NCI-H748 (cell line): ENCODE measurements at regions not wholly inside any gene's neighbourhood (a gene's known extent, or its start where the extent isn't known, plus 50 kb on each side); places are given as distances from the start of the nearest gene placed in this dataset.
"Not testable (repeated sequence)": the region's sequence is repeated elsewhere in the genome, so short reads cannot be mapped to it uniquely, and the experiment has no call there.

Experiments
- DNase-seq: peaks from one replicate; lab custom pipeline; 2025; ENCODE audit not compliant: unreplicated experiment; lab: John Stamatoyannopoulos, UW

DNA sequence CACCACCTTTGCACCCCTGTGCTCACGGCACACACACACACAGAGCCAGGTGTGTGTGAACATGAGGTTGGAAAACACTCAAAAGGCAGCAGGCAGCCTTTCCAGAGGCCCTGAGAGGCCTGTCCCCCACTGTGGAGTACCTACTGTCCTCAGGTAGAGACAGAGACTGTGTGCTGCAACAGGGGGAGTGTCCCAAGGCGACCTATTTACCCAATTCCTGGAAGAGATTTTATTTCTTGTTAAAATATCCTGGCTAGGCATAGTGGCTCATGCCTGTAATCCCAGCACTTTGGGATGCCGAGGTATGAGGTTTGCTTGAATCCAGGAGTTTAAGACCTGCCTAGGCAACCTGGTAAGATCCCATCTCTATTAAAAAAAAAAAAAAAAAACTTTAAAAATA is 108.5 kb downstream of the COPRS start:
- no peak for DNase-seq

DNA sequence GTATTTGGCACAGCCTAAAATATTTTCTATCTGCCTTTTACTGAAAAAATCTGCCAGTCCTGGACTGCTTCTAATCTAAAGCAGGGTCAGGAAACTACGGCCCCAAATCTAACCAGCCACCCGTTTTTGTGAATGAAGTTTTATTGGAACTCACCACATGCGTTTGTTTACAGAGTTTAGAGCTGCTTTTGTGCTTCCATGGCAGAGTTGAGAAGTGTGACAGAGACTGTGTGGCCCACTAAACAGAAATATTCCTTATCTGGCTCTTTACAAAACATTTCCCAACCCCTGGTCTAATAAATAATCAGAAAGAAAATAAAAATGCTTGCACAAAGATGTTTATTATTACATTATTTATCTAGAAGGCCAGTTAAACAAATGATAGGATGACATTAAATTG is 110.2 kb downstream of the COPRS start:
- no peak for DNase-seq

DNA sequence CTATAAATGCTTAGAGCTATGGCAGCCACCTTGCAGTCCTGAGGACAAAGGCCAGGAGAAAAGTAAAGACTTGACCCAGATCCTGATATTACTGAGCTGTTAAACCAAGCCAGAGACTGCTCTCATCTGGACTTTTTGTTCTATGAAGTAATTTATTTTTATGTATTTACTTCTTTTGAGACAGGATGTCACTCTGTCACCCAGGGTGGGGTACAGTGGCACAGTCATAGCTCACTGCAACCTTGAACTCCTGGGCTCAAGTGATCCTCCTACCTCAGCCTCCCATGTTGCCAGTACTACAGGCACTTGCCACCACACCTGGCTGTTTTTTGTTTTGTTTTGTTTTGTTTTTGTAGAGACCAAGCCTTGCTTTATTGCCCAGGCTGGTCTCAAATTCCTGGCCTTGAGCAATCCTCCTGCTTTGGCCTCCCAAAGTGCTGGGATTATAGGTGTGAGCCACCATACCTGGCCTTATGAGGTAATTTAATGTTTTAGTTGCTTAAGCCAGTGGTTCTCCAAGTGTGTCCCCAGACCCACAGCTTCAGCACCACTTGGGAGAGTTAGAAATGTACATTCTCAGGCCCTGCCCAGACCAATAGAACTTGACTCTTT is 112.1 kb downstream of the COPRS start:
- no peak for DNase-seq

DNA sequence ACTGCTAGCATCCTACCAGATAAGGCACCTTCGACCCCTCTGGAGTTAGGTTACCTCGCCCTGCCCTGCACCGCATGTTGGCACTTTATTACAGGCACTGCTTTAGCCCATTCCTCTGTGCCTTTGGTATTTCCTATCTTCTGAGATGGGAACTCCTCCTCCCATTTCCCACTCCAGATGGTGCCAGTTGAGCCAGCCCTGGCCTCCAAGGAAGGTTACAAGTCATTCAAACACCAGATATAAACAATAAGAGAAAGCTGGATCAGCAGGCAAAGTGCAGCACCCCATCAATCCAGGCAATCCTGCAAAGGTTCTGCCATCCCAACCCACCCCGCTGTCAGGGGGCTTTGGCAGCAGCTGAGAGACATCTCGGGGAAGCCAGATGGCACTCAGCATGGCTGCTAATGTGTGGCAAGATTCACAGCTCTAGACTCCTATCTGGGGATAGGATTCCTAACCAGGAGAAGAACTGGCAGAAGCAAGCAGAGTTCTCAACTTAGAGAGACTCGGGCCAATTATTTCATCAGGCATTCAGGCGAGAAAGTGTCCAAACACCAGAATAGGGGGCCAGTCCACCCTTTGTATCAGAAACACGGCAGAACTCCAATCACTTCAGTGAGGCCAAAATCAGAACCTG is 113.0 kb downstream of the COPRS start:
- DNase-seq: no peak

DNA sequence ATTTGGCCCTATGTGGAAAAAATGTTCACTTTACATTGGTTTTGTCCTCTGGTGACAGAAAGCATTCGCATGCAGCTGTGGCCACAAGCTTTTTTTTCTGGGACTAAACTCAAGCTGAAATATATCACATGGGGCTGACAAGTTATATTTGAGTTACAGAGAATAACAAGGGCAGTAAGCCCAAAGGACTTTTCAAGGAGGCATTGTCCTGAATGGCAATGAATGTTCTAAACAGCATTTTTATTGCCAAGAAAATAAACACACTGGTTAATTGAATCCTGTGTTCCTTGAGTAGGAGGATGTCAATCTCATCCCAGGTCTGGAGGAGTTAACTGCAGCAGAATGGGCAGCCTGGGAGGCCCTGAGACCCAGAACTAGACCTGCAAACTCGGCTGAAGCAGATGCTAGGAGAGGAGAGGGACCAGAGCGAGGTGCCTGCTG is 114.5 kb downstream of the COPRS start:
- DNase-seq: no peak

DNA sequence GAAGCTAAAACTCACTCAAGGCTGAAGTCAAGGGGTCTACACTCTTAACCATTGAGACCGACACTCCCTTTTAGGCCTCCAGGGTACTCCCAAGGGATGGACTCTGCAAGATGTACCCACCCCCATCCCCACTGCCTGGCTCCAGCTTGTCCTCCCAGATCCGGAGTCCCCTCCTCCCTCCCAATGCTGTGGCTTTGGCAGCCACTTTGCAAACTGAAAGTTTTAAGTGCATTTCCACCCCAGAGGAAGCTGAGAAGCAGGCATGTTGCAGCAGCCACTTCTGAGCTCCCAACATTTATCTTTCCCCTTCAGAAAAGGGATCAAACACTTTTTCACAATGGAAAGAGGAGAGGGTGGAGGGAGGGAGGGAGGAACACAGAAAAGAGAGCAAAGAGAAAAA is 115.2 kb downstream of the COPRS start:
- no peak for DNase-seq

DNA sequence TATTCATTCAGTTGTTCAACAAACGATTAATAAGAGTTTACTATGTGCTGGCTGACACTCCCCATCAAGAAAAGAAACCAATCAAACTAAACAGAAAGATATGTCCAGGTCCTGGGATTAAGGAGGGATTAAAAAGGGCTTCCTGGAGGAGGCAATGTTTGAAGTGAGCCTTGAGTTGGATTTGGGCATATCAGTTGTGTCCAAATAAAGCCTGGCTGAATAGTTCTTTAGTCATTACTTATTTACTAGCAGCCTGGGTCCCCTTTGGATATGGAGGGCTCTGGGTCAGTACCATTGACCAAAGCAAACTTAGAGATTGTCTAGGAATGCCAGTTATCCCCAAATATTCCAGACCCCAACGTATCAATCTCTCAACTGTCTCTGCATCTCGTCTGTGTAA is 117.7 kb downstream of the COPRS start:
- DNase-seq: no peak

DNA sequence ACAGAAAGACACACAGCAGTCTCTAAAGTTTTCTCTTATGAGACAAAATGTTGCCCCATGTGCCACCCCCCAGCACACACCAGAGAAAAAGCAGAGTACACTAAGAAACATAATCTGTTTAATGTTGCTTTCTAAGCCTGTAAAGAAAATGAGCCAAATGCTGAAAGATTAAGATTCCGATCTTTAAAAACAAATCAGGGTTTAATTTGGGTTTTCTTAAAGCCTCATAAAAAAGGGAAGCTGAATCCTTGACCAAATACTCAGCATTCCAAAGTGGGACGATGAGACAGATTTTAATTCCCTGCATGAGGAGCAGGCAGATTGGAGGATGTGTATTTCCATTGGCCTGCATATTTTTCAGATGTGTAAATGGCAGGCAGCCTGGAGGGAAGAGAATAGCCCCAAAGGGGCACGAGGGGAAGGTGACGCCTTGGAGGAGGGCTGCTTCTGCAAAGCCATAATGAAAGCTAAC is 118.4 kb downstream of the COPRS start:
- no peak for DNase-seq

DNA sequence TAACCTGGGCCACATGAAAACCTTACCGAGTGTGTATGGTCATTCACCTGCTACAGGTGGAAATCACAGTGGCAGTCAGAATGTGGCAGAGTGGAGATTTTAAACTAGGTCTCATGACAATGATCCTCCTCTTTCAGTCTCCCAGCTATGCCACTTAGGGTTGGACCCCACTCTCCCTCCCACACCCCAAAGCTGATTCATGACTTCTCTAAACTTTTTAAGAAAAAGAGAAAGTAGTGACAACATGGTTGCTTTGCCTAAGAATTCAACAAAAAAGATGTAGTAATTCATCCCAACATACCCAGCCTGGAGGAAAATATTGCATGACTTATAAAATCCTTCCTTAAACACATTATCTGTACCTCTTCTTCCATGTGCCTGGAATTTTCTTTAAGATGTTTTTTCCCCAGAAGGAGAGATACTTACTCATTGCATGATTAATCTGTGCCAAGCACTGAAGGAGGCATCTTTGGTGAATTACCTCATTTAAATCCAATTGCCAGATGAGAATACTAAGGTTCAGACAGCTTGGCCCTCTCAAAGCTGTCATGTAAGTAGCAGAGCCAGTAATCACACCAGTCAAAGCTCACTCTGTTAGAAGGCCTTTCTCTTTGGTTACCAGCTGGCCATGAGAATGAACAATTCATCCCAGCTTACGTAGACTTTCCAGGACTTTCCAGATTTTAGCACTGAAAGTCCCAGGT is 119.9 kb downstream of the COPRS start:
- DNase-seq: no peak

DNA sequence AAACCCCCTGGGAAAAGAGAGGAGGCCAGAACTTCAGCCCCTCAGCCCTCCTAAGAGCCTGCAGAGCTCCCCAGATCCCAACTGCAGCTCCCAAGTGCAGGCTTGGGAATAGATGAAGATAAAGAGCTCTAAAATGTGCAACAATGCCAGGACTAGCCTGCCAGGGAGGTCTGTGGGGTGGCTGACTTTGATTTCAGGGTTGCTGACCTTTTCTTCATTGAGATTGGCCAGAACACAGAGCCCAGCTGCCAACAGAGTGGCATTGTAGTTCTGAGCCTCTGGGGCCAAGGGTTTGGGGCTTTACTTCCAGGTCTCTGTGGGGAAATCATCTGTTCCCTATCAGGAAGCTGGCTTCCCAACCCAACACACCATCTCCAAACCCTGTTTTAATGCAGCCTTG is 120.6 kb downstream of the COPRS start:
- DNase-seq: no peak

DNA sequence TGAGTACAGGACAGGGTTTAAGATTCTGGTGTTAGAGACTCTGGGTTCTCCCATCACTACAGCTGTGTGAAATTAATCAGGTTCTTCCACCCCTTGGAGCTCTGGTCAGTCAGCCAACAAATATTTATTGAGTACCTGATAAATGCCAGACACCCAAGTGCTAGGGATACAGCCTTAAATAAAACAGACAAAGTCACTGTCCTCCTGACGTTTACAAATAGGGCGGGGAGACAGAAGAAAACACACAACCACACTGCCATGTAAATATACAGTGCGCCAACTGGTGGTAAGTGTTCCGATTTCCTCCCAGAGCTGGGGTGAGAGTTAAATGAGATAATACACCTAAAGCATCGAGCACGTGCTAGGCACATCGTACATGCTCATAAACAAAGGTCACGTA is 121.0 kb downstream of the COPRS start:
- DNase-seq: peak; percentile 71

DNA sequence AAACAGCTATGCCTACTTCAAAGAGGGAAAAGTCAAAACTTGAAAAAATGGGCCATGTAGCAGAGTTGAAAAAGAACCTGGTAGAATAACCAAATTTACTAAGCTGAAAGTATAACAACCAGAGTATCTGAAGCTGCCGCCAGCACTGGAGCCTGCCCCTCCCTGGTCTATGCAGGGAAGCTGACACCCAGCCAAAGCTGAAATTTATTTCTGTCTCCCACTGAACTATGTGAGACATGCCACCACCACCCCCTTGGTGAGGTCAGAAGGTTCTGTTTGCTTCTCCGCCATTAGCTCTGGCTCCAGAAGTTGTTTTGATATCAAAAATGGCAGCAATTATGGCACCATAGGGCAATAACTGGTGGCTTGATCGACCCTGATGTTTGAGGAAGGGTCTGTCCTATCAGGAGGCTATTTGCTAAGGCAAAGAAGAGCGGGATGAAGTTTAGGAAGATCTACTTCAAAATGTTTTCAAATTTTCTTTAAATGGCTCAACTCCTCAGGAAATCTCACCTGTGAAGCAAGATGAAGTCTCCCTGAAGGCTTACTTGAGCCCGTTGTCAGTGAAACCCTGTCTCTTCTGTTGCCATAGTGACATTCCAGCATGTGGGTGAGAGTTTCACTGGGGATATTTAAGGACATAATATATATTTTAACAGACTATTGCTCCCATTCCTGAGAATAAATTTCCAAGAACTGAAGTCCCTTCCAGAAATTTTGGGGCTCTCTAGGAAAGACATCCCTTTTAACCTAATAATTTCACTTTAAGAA is 122.0 kb downstream of the COPRS start:
- DNase-seq: peak; percentile 36

DNA sequence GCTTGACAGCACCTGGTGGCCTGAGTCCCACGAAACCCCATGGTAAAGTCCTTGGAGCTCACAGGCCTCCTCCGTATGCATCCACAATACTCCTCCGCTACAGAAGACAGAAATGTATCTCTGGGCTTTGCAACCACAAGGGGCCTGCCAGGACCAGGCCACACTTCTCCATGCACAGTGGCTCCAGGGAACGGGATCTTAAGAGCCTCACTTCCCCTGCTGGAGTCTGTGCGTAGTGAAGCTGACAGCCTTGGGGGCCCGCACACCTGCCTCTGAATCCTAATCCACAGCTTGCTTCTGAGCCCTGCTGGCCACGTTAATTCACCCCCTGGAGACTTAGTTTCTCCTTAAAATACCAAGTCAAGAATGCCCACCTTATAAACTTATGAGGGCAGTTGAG is 125.7 kb downstream of the COPRS start:
- no peak for DNase-seq

DNA sequence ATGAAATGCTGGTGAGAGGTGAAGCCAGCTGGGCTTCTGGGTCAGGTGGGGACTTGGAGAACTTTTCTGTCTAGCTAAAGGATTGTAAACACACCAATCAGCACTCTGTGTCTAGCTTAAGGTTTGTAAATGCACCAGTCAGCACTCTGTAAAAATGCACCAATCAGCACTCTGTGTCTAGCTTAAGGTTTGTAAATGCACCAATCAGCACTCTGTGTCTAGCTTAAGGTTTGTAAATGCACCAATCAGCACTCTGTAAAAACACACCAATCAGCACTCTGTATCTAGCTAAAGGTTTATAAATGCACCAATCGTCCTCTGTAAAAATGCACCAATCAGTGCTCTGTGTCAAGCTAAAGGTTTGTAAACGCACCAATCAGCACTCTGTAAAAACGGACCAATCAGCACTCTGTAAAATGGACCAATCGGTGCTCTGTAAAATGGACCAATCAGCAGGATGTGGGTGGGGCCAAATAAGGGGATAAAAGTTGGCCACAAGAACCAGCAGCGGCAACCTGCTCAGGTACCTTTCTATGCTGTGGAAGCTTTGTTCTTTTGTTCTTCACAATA is 127.4 kb downstream of the COPRS start:
- DNase-seq: not testable (repeated sequence)

DNA sequence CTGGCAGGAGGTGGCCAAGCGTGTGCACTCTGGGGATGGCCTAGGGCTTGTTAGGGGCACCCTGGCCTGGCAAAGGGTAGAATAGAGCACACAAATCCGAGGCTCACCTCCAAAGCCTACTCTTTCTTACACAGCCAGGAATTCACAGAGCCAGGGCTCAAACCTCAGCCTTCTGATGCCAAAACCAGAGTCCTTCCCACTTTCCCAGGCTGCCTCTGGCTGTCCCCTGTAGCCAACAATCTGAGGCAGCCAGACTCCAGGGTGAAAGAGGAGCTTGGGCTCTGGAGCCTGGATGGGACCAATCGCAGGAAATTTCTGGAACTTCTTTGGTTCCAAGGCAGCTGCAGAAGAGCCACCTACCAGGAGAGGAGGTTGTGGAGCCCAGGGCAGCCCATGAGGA is 127.9 kb downstream of the COPRS start:
- no peak for DNase-seq

DNA sequence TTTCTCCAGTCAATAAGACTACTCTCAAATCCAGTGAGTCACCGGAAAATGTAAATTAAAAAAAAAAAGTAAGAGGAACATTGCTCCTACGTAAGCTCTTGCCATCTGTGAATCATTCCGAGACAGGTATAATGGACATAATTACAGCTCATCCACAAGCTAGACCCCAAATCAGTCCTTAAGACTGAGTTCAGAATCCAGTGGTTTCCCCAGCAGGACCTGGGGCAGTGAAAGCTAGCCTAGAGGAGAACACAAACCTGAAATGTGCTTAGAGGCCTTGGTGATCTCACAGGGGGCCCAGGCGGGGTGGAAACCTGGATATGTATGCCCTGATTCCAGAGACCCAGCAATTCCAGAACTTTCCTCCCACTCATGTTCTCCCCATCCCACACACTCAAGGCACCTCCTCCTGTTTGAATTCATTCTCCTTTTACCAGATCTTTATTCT is 132.0 kb downstream of the COPRS start:
- DNase-seq: no peak

DNA sequence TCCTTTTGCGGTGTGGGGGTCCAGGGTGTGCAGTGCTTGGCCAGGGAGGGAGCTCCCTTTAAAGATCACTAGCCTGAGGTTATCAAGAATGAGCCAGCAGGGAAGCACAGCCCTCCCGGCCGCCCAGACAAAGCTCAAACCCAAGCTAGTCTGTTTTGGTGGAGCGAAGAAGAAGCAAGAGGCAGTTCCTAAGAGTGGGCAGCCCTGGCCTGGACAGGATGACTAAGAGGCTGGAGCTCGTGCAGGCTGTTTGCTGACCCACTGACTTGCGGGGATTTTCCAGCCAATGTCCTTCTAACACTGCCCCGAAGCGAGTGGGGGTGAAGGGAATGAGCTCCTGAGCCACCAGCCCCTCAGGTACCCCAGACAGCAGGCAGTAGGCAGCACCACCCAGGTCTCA is 134.4 kb downstream of the COPRS start:
- DNase-seq: no peak

DNA sequence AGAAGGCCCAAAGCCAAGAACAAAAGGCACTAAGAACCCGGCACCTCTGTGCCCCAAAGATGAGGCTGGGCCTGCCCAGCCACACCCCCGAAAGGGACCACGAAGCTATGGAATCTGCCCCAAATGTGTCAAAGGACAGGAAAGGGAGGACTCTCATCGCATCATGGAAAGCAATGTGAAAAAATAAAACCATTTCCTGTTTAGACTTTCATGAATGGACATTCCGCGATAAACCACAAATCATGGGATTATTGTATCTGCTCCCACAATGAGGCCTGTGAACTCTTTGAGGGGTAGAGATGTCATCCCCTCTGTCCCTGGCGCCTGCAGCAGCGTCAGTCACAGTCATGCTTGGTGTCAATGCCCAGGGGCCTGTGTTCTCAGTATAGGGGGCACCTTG is 135.0 kb downstream of the COPRS start:
- DNase-seq: no peak

DNA sequence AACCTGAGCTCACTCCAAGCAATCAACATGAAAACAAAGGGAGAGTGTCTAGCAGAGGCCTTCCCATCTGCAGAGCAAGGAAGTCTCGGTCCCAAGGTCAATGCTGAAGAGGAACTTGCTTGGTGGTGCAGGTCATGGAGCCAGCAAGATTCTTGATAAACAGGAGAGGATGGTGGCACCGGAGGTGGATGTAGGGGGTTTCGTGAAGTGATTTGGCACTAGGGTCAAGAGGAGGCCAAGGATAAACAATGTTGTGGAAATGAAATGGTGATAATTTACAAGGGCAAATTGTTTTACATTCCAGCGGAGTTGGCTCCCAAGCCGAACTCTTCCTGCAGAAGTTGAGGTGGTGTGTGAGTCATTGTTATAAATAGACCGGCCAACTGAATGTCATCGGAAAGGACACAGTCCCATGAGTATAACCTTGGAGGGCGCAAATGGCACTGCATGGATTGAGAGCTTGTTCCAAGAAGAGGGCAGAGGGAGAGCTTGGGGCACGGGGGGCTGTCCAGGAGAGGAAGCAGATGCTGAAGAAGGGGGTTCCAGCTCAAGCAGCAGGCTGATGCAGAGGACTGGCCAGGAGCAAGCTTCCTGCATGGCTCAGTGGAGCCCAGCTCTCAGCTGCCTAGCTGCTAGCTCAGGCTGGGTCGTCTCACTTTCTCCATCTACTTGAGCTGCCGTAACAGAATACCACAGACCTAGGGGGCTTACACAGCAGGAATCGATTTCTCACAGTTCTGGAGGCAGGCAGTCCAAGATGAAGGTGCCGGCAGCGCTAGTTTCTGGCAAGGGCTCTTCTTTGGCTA is 136.6 kb downstream of the COPRS start:
- DNase-seq: no peak

DNA sequence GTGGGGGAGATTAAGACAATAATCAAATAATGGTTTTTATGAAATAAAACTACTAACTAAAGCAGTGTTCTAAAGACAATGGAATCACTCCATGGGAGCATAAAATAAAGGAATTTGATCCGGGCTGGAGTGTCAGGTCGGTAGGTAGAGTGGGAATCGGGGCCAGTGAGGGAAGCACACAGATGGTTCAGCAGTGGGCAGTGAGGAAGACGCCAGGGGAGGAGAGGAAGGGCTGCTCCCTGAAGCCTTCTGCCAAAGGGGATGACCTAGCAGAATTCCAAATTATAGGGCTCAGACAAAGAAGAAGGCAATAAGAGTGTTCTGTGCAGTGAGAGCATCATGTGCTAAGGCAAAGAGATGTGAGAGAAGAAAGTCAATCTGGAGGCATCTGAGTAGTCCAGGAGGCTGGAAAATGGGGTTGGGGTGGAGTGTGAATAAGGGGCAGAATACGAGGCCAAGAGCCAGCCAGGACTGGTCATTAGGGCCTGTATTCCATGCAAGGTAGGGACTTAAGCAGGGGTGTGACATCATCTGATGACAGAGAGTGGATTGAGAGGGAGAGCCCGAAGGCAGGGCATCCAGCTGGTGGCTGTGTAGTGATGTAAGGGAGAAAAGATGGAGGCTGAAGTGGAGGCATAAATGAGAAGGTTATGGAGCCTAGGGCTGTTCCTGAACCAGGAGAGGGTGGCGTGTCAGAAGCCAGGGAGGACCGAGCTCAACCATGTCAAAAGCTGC is 137.6 kb downstream of the COPRS start:
- no peak for DNase-seq
